Superior temporal gyrus (tissue), 1 donor: ENCODE measurements at regions not wholly inside any gene's neighbourhood (a gene's known extent, or its start where the extent isn't known, plus 50 kb on each side); places are given as distances from the start of the nearest gene placed in this dataset.
"Not testable (repeated sequence)": the region's sequence is repeated elsewhere in the genome, so short reads cannot be mapped to it uniquely, and the experiment has no call there.

ENCODE experiments used
- DNase-seq: peaks from one replicate; pipeline ENCODE4 v3.0.0-alpha.2; 2016; ENCODE audit errors: extremely low spot score

DNA sequence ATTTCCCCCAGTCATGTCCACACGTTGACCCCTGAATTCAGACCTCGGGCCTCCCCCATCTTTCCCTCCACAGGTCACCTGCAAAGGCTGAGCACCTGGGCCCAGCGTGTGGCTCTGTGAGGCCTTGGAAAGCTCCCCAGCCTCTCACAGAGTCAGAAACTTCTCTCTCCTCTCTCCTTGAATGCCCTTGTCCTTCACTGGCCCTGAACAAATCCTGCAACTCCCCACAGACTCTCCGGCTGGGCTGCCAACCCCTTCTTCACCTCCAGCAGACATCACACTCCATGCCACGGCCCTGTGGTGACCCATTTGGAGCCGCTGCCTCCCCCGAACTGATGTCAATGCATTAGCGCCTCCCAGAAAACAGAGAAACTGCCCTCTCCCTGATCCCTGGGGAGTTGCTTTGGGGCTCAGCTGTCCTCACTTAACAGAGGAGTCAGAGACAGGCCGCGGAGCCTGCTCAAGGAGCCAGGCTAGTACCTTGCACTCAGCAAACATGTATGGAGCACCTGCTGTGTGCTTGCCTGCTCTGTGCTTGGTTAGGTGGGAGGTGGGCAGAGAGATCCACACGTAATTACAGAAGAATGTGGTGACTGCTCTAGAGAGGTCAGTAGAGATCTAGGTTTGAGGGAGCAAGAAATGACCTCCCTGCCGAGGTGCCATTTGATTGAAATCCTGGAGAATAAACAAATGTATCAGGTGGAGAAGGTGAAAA lies 99.2 kb upstream of the PWP1 start:
- DNase-seq: no peak

DNA sequence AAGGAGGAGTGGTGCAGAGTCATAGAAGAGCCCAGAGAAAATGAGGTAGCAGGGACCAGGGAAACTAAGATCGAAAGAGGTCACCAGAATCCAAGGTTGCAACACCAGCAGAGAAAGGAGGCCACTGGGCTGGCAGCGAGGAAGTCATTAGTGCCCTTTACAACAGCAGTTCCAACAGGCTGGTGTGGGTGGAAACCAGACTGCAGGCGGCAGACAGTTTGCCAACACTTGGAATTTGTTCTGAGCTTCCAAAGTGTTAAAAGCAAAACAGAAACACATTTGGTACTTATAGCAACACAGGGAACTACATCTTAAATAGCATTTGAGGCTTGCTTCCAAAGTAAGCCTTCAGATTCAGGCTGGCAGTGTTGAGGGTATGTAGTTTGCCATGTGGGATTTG lies 95.2 kb upstream of the PWP1 start:
- peak; percentile 62 for DNase-seq

DNA sequence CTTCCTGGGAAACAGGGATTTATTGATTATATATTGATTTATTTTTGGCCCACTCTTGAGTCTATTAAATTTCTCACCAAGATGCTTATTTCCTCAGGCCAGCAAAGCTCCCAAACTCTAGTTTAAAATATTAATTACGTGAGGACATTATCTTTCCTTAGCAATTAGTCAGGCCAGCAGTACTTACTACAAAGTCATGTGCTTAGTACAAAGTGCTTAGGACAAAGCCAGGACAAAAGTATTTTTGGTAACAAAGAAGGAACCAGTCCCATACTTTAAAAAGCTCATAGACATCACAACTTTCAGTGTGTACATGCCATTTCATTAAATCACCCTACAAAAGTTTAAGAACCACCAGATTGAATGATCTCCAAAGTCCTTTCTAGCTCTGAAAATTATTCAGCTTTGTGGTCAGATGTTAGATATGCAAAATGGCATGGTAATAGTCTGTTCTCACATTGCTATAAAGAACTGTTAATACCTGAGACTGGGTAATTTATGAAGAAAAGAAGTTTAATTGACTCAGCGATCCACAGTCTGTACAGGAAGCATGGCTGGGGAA lies 94.7 kb upstream of the PWP1 start:
- no peak for DNase-seq

DNA sequence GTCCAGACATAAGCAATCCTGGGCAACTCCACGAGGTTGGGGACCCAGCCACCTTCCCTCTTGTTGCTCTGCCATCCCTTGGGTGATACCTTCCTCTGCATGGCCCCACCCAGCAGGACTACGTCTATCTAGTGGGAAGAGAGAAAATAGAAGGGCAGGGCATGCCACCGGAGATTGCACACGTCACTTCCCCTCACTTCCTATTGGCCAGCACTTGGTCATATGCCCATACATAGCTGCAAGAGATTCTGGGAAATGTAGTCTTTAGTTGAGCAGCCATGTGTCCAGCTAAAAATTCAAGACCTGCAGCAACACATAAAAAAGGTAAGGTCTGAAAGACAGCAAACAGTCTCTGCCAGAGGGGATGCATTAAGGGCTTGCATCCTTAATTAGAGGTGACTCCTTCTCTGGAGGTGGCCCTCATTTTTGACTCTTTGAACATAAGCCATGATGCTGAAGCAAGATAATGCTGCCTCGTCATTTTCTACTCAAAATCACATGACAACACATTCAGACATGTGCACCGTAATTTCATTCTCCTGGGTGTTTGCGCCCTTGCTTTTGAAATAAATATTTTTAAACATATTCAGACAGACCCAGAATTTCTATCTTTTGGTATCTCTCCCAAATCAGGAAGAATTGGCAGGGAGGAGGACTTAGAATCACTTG lies 91.8 kb upstream of the PWP1 start:
- no peak for DNase-seq

DNA sequence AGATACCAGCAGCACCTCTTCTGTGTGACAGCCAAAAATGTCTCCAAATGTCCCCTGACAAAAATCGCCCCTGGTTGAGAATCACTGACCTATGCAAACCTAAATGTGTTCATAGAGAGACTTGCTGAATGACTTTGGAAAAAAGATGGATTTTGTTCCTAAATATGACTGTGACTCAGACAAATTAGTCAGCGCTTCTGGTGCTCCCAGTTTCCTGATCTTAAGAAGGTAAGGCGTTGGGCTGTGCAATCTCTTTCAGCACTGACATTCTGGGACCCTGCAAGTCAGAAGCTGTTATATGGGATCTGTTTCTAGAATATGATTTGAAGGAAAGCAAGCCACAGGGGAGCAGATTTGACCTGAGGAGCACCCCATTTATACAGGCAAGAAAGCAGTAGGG lies 90.6 kb upstream of the PWP1 start:
- no peak for DNase-seq

DNA sequence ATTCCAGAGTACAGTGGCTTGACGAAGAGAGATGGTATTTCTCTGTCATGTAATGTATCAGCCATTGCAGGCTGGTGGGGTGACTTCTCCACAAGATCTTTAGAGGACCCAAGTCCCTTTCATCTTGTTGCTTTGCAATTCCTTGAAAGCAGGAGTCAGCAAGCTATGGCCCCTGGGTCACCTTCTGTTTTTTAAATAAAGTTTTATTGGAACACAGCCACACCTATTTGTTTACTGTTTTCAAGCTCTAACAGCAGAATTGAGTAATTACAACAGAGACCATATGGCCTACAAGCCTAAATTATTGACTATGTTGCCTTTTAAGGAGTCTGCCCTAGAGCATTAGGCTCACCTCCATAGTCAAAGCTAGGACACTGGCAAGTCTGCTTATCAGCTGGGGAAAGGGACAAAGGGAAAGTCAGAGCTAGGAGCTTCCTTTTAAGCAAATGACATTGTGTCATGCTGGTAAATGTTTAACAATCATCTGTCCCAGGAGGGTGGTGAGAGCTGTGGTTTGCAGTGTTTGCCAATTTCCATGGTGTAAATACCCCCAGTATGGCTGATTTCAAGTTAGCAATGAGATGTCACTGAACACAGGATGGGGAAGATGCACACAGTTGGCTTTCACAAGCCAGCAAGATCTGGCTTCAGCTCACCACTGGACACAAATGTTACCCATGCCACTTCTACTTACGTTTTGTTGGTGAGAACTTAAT lies 87.7 kb upstream of the PWP1 start:
- no peak for DNase-seq

DNA sequence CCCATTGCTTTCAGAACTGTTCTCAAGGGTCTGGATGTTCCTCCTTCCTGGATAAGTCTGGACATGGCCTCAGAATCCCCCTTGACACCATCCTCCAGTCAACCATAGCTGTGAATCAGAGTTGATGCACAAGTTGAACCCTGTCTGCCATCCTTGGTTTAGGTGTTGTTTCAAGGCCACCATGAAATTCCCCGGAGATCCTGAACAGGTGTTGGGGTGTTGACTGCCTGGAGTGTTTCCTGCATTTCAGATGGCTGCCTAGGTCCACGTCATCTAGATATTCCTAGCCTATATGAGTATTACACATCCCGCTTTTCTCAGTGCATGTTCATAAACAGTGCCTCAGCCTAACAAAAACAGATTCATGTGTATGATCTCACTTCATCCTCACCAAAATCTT lies 86.7 kb upstream of the PWP1 start:
- no peak for DNase-seq

DNA sequence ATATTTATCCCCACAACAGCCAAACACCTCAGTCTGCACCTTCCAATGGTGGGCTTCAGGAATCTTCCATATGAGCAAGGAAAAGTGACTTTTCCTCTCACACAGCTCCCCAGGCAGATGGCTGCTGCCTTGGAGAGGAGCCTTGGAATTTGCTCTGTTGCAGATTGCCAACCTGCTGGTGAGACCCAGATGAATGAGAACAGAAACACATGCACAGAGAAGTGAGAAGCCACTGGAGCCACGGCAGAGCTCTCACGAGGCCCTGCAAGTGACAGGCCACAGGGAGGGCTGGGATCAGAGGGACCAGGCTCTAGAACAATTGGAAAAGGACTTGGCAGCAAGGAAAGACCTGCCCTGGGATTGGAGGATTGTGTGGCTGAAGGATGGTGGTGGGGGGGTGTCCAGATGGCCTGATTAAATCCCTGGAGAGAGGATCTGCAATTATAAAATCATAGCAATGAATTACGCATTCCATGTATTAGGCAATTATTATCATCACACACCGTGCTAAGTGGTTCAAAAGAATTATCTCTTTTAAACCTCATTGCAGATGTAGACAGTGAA lies 84.9 kb upstream of the PWP1 start:
- no peak for DNase-seq

DNA sequence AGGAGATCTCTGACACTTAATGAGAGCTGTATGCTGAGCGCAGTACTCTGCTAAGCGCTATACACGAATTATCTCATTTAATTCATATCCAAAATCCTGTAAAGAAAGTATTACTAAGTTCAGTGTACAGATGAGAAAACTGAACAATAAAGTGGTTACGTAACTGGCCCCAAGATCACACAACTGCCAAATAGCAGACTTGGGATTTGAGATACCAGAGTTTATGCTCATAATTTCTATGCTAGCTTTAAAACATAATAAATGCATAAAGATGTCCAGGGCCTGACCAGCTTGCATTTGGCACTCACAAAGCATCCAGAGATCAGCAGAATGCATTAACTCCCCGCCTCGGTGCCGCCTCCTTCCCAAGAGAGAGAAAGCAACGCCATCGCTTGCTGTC lies 83.2 kb upstream of the PWP1 start:
- DNase-seq: no peak

DNA sequence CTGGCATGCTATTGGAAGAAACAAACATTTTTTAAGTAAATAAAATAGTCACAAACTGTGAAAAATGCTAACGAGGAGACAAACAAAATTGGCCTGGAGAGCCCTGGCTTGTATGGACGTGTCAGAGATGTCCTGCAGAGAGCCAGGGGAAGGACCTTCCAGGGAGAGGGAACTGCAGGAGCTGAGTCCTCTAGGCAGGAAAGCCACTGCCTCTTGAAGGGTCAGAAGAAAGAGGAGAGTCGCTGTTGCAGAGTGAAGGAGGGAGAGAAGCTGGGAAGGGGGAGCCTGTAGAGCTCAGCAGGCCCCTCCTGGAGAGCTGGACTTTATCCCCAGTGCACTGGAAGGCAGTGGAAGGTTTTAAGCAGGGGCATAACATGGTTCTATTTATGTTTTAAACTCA lies 80.3 kb upstream of the PWP1 start:
- no peak for DNase-seq

DNA sequence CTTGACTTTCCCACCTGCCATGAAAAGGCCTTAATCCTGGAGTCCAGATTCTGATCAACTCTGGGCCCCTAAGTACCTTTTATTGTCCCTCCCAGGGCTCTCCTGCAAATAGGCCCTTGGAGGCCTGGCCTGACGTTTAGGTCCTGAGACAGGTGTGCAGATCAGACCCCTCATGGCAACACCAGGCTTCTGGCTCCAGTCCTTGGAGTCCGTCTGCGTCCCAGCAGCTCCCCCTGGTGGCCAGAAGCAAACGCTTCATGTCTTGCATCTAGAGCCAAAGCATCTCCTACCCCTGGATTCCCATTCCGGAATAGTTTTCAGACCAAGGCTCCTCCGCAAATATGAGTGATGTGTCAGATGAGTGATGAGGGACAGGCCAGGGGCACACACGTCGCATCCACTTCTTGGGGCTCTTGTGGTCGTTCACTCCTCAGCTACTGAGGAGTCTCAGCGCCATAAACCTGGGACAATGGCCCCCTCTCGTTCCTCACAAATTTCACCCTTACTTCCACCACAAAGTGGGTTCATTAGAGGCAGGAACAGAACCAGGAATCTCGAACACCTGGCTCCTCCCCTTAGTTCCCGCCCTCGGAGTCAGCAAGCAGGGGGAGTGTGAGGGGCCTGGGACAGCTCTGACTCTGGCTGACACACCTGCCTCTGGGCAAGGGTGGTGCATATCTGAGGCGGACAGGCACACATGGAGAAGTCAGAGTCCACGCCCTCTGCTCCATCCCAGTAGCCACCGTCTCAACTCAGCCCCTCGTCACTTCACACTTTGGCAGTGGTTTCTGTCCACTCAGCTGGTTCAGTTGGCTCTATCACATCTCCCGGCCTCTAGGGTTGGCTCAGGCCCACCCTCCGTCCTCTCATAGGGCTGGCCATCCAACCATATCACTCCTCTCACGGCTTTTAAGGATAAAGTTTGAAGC lies 77.9 kb upstream of the PWP1 start:
- DNase-seq: peak; percentile 88

DNA sequence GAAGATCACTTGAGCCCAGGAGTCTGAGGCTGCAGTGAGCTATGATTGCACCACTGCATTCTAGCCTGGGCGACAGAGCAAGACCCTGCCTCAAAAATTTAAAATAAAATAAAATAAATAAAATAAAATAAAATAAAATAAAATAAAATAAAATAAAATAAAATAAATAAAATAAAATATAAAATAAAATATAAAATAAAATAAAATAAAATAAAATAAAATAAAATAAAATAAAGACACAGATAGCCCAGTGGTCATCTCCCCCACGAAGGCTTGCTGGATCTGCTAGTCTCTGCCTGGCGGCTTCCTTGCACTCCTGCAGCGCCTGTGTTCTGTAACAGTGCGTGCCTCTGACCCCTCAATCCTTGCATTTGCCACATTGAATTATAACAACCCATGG lies 76.8 kb upstream of the PWP1 start:
- not testable (repeated sequence) for DNase-seq

DNA sequence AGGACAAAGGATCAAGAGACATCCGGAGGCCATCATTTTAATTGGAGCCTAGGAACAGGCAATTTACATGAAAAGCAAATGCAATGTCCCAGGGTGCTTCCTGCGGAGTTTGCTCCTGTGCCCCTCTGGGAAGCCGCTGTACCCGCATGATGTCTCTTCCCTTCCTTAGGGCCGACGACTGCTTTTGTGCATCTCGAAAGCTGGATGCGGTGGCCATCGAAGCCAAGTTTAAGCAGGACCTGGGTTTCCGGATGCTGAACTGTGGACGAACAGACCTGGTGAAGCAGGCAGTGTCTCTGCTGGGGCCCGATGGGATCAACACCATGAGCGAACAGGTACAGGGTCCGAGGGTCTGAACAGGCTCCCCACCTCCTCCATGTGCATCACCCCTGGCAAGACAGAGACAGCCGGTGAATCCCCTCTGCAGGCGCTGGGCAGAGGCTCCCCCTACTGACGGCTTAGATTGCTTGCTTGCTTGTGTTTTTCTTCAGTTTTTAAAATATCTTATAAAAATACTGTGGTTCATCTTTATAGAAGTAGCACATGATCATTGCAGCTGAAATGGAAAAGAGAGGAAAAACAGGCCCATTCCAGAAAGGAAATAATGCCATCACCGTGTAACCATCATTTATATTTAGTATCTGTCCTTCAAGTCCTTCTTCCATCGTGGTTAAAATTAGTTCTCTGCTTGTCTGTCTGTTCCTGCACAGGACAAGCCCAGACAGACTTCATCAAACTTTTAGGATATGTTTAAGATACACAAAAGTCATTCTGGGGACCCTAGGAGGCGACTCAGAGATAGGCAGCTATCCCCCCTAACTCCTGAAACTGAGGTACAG lies 75.4 kb upstream of the PWP1 start:
- peak; percentile 34 for DNase-seq

DNA sequence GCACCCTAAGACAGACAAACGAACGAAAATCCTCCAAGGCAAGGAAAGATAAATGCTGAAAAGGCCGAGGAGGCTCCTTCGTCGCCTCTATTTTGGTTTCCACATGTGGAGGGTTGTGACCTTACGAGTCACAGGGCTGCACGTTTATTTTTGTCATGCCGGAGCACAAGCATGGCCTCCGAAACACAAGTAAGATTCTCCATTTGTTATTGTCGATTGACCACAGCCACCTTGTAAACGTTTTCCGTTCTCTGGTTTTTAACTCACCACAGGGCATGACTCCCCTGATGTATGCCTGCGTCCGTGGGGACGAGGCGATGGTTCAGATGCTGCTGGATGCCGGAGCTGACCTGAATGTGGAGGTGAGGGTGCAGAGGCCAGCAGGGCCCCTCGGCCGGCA lies 73.1 kb upstream of the PWP1 start:
- DNase-seq: no peak

DNA sequence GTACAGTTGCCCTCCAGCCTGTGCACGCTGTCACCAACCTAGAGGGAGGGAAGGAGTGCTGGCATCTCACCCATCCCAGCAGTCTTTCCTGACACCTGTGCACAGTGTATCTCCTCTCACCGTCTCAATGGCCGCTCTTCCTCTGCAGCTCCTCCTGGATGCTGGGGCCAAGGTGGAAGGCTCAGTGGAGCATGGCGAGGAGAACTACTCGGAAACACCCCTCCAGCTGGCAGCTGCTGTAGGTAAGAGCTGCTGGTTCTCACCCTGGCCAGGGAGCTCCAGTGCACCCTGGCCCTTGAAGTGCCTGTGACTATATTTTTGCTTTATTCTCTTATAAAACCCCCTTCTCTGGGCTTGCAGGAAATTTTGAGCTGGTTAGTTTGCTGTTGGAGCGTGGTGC lies 68.7 kb upstream of the PWP1 start:
- DNase-seq: no peak

DNA sequence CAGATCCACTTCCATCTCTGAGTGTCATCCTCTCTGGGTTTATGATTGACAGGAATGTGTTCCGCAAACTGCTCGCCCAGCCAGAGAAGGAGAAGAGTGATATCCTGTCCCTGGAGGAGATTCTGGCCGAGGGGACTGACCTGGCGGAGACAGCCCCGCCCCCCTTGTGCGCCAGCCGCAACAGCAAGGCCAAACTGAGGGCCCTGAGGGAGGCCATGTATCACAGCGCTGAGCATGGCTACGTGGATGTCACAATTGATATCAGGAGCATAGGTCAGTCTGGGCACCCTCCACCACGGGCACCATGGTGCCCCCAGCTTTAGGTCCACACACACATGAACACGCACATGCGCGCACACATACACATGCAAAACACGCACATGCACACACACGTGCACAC lies 67.5 kb upstream of the PWP1 start:
- no peak for DNase-seq

DNA sequence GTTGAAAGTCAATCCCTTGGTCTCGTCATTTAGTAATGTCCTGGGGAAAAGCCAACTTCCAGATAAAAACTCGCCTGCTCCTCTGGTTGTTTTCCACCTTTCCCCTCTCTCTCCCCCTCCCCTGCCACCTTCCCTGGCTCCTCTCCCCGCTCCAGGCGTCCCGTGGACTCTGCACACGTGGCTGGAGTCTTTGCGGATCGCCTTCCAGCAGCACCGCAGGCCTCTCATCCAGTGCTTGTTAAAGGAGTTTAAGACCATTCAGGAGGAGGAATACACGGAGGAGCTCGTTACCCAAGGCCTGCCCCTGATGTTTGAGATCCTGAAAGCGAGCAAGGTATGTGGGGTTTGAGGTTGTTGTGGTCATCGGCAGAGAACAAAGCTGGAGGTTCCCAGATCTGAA lies 65.8 kb upstream of the PWP1 start:
- DNase-seq: no peak

DNA sequence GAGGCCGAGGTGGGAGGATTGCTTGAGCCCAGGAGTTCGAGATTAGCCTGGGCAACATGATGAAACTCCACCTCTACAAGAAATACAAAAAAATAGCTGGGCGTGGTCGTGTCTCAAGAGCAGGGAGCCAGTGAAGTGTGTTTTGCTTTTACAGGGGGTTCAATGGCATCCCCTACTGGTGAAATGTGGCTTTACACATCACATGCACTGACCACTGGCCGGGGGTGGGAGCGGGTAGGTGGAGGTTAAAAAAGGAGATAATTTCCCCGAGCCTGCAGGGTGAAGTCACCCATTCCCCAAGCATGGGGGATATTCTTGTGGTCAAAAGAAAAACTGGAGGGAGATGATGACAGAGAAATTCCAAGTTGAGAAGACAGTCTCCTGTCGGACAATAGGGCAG lies 63.6 kb upstream of the PWP1 start:
- no peak for DNase-seq

DNA sequence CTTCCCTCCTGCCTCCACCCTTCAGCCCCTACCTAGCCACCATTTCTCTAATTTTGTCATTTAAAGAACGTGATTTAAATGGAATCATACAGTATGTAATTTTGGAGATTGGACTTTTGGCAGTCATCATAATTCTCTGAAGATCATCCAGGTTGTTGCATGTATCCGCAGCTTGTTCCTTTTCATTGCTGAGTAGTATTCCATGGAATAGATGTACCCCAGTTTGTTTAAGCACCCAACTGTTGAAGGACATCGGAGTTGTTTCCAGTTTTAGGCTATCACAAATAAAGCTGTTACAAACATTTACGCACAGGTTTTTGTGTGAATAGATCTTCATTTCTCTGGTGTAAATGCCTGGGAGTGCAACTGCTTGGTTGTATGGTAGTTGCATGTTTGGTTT lies 61.1 kb upstream of the PWP1 start:
- no peak for DNase-seq

DNA sequence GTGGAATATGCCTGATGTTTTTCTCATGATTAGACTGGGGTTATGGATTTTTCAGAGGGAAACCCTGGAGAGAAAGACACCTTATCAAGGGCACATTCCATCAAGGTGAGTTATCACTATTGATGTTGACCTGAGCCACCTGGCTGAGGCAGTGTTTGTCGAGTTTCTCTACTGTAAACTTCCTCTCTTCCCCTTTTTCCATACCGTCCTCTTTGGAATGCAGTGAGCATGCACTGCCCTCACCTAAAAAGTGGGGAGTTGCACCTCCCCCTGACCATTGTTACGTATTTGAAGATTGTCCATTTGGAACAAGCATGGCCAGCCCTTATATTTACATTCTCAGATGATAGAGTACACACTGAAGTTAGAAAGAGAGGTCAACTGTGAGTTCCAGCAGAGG lies 53.9 kb upstream of the PWP1 start:
- no peak for DNase-seq

DNA sequence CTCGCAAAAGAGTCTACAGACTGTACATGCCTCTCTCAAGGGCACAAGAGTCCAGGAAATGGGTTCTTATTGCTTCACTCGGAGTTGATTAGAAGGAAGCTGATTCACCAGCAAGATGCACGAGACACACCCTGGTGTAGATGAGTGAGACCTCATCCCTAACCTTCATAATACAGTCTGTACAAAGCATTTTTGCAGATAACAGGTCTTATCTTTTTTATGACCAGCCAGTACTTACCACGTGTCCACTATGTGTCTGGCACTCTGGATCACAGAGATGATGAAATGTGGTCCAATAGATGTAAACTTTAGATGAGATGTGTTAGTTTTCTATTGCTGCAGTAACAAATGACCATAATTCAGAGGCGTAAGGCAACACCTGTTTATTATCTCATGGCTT lies 53.4 kb upstream of the PWP1 start:
- DNase-seq: no peak
